Keratinocyte (primary cell): ENCODE measurements at regions not wholly inside any gene's neighbourhood (a gene's known extent, or its start where the extent isn't known, plus 50 kb on each side); places are given as distances from the start of the nearest gene placed in this dataset.

Source experiments
- DNase-seq: peaks from one replicate; pipeline ENCODE4 v3.0.0-alpha.2; 2011; ENCODE audit warnings: low read depth, missing footprints, low spot score
- FAIRE-seq: peaks from 2 replicates; lab custom pipeline; 2011; peaks lifted over from hg19 to GRCh38; lab: Jason Lieb, UNC
- H2AFZ ChIP-seq: 2 replicates; pipeline ENCODE4 v1.6.0; 2012; ENCODE audit warnings: low read length, control low read depth, inconsistent platforms; ENCODE audit not compliant: control insufficient read depth
- H3K27ac ChIP-seq: 2 replicates; pipeline ENCODE4 v1.5.1; 2011; ENCODE audit warnings: low read length; ENCODE audit not compliant: control insufficient read depth, insufficient read depth
- H3K27me3 ChIP-seq: 3 replicates; pipeline ENCODE4 v1.6.0; 2011; ENCODE audit warnings: low read length; ENCODE audit not compliant: control insufficient read depth, insufficient read depth; ENCODE audit errors: extremely low read depth
- H3K36me3 ChIP-seq, 2 experiments: 2 replicates in 1 of 2; 3 replicates in 1 of 2; pipeline ENCODE4 v1.5.1; 2011; ENCODE audit warnings: low read length in 2 of 2, mild to moderate bottlenecking in 1 of 2; ENCODE audit not compliant: control insufficient read depth in 2 of 2, insufficient read depth in 2 of 2; ENCODE audit errors: extremely low read depth in 1 of 2
- H3K4me1 ChIP-seq: 3 replicates; pipeline ENCODE4 v1.5.1; 2011; ENCODE audit warnings: low read length; ENCODE audit not compliant: control insufficient read depth, insufficient read depth; ENCODE audit errors: extremely low read depth
- H3K4me2 ChIP-seq: 3 replicates; pipeline ENCODE4 v1.6.0; 2011; ENCODE audit warnings: low read depth, low read length; ENCODE audit not compliant: control insufficient read depth, insufficient read depth; ENCODE audit errors: extremely low read depth
- H3K4me3 ChIP-seq, 3 experiments: fragments of 200-600 bp in 1 of 3; sonication (generic) in 1 of 3; 2 replicates in 2 of 3; 3 replicates in 1 of 3; pipeline ENCODE4 v1.5.1; 2011 to 2016; ENCODE audit warnings: low read length in 3 of 3, mild to moderate bottlenecking in 3 of 3, control low read depth in 2 of 3, inconsistent platforms in 1 of 3, low read depth in 1 of 3, mixed read lengths in 1 of 3, mixed run types in 1 of 3, moderate library complexity in 1 of 3; ENCODE audit not compliant: control insufficient read depth in 2 of 3, insufficient read depth in 2 of 3; ENCODE audit errors: extremely low read depth in 1 of 3
- H3K79me2 ChIP-seq: 2 replicates; pipeline ENCODE4 v1.6.0; 2012; ENCODE audit warnings: low read length; ENCODE audit not compliant: control insufficient read depth, insufficient read depth
- H3K9ac ChIP-seq: 3 replicates; pipeline ENCODE4 v1.6.0; 2011; ENCODE audit warnings: low read length; ENCODE audit not compliant: control insufficient read depth, insufficient read depth; ENCODE audit errors: extremely low read depth
- H3K9me1 ChIP-seq: 3 replicates; pipeline ENCODE4 v1.6.0; 2011; ENCODE audit warnings: low read length; ENCODE audit not compliant: control insufficient read depth, insufficient read depth; ENCODE audit errors: extremely low read depth
- H3K9me3 ChIP-seq: 2 replicates; pipeline ENCODE4 v1.5.1; 2012; ENCODE audit warnings: low read depth, low read length; ENCODE audit not compliant: control insufficient read depth
- H4K20me1 ChIP-seq: 3 replicates; pipeline ENCODE4 v1.6.0; 2011; ENCODE audit warnings: low read length; ENCODE audit not compliant: control insufficient read depth, insufficient read depth; ENCODE audit errors: extremely low read depth
- CTCF ChIP-seq, 3 experiments: IDR thresholded peaks in 1 of 3; conservative IDR thresholded peaks in 1 of 3; optimal IDR thresholded peaks in 1 of 3; 2 replicates in 2 of 3; 3 replicates in 1 of 3; pipeline versions ENCODE3 to v1.5.1; 2011; ENCODE audit warnings: low read length in 3 of 3, mild to moderate bottlenecking in 3 of 3, moderate library complexity in 2 of 3, control low read depth in 1 of 3, inconsistent platforms in 1 of 3; ENCODE audit not compliant: insufficient read depth in 2 of 3; ENCODE audit errors: extremely low read depth in 1 of 3
- EZH2 ChIP-seq: IDR thresholded peaks from one replicate; pipeline ENCODE4 v1.6.1; 2012; ENCODE audit warnings: inconsistent platforms, mild to moderate bottlenecking, low read length, moderate library complexity
- dilution Hi-C: fragments of 300-500 bp; cut with MboI; formaldehyde crosslinking; loops from one replicate; pipeline ENCODE4 v1.7.0; 2020; ENCODE audit warnings: low sequenced_read_pairs; ENCODE audit not compliant: extremely low pct_ligation_motif_present

- Histone ChIP-seq H3K4me2 (no peak overlapping the region), H3K79me2 (no peaks in the 10 kb centered on the region), H3K9me1 (no peaks in the 10 kb centered on the region), H3K36me3 (no peaks in the 10 kb centered on the region), H2AFZ (no peak overlapping the region), H3K27me3 (peaks cover 4% of the 10 kb centered on the region), H3K9ac (no peak overlapping the region), H3K27ac (no peak overlapping the region), H3K9me3 (no peaks in the 10 kb centered on the region), H4K20me1 (no peaks in the 10 kb centered on the region), H3K4me3 (no peak overlapping the region), H3K4me1 (no peaks in the 10 kb centered on the region)
- dilution Hi-C loops = no loop called here
- FAIRE-seq (no peak), DNase-seq (no peak)
- TF ChIP-seq CTCF (optimal IDR thresholded peaks at IDR 0.05 in 1 of 3, IDR thresholded peaks at IDR 0.05 in 1 of 3, conservative IDR thresholded peaks at IDR 0.05 in 1 of 3; ENCODE audit: extremely low read depth in 1 of 3, insufficient read depth in 2 of 3, low read length in 3 of 3) (no peak), EZH2 (no peak)
Measured at GRCh38 chr4:79827283-79827682, 245.7 kb downstream of the ANTXR2 start.

- Histone ChIP-seq H4K20me1 (no peaks in the 10 kb centered on the region), H3K36me3 (no peaks in the 10 kb centered on the region), H3K27me3 (no peaks in the 10 kb centered on the region), H3K79me2 (no peaks in the 10 kb centered on the region), H3K9me1 (no peaks in the 10 kb centered on the region), H2AFZ (no peak overlapping the region), H3K9ac (no peak overlapping the region), H3K9me3 (no peaks in the 10 kb centered on the region), H3K4me3 (no peak overlapping the region), H3K27ac (no peak overlapping the region), H3K4me1 (no peaks in the 10 kb centered on the region), H3K4me2 (no peak overlapping the region)
- FAIRE-seq (no peak), DNase-seq (no peak)
- TF ChIP-seq EZH2 = no peak
- no peak for TF ChIP-seq CTCF (optimal IDR thresholded peaks at IDR 0.05 in 1 of 3, IDR thresholded peaks at IDR 0.05 in 1 of 3, conservative IDR thresholded peaks at IDR 0.05 in 1 of 3; ENCODE audit: extremely low read depth in 1 of 3, insufficient read depth in 2 of 3, low read length in 3 of 3)
- dilution Hi-C loops = no loop called here
Measured at GRCh38 chr4:79823148-79823763, 249.8 kb downstream of the ANTXR2 start.
